GM21367 (cell line): ENCODE measurements at regions not wholly inside any gene's neighbourhood (a gene's known extent, or its start where the extent isn't known, plus 50 kb on each side); places are given as distances from the start of the nearest gene placed in this dataset.

Experiments used
- ATAC-seq: cut with Tn5 transposase; IDR thresholded peaks from one replicate; pipeline ENCODE4 v1.9.1; 2021; ENCODE audit not compliant: unreplicated experiment

DNA sequence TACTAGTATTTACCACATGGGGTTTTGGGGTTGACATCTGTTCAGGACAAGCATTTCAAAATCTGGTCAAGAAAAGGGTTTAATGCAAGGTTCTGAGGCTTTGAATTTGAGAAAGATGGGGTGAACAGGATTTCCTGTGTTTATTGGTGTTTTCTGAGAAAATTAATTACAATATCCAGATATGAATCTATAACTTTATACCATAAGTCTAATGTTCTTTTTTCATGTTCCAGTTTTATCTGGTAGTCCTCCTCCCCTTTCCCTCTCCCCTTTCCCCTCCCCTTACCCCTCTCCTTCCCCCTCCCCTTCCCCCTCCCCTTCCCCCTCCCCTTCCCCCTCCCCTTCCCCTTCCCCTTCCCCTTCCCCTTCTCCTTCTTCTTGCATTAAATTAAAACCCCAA lies 1518.2 kb upstream of the TMEFF2 start:
- ATAC-seq: no peak

DNA sequence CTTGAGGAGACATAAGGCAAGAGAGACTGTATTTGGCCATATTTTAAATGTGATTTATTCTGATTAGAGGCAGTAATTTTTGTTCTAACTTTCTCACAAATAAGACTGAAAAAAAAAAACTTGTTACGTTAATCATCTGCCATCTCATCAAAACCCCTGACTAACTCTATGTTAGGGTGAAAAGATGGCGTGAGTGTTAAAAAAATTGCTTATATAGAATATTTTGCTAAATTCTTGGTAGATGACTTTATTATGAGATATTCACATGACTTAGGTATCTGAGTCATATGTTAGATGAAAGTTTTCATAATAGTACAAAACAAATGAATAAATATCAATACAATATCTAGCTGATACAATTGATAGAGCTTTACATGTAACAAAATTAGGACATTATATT lies 1508.7 kb upstream of the TMEFF2 start:
- ATAC-seq: no peak

DNA sequence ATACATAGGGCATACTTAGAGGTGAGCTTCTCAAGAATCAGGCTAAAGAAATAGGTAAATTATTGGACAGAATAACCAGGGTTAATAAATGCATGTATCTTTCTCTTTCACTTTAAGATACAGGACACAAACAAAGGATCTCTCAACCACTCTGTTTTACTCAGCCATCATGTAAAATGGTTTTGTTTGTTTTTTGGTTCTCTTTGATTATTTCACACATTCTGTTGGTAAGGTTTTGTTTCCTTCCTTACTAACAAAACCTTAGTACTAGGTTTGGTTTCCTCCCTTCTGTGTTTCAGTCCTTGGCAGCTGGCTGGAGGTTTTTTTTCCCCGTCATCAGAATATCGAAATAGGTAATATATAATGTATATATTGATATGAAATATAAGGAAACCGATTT lies 1506.8 kb upstream of the TMEFF2 start:
- no peak for ATAC-seq

DNA sequence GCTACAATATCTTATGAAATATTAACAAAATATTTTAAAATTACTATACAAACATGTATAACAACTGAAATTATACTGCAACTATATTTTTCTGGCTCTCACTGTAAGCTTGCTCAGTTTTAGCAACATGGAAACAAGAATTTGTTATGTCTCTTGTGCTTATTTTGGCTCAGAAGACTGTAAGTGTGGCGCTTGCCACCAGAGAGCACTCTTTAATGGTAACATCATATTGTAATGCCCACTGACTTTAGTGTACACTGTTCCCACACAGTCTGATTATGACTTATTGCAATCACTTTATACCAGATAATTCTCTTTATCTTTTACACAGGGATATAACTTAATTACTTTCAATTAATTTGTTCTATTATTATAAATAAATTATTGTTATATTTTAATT lies 1500.6 kb upstream of the TMEFF2 start:
- ATAC-seq: peak; percentile 60

DNA sequence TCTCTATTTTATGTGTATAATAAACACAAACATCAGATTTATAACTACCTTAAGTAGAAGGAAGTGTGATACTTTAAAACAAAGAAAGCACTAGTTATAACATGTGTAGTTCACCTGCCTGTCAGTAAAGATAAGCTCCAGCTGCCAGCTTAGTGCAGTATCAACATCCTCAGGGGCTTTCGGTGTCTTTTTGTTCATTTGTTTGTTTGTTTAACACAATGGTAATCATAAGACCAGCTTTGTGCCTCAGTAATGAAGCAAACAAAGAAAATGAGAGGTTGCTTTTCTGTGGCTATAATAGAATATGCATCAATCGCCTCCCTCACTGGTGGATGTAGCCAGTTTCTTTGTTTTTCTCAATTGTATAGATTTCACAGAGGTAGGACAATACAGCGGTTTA lies 1499.0 kb upstream of the TMEFF2 start:
- ATAC-seq: no peak

DNA sequence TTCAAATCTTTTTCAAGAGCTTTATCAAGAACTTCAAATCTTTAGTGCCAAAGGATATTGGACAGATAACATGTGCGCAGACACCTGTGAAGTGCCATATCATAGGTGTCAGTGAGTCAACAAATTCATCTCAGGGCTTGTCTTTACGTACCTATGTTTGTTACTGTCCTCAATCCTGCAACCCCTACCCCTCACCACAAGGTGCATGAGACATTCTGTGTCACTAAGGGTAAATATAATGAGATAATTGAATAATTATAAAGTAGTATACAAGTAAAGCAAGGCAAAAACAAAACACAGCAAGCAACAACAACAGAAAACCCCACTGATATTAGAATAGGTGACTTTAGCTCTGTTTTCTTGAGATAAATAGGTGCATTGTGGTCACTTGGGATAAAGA lies 1495.8 kb upstream of the TMEFF2 start:
- no peak for ATAC-seq

DNA sequence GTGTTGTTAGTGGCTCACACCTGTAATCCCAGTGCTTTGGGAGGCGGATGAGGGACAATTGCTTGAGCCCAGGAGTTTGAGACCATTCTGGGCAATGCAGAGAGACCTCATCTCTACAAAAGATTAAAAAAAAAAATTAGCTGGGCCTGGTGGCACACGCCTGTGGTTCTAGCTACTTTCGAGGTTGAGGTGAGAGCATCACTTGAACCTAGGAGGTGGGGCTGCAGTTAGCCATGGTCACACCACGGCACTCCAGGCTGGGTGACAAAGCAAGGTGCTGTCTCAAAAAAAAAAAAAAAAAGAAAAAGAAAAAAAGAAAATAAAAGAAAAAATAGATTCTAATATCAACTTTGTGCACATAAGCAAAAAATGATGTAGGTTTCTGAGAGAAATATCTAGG lies 1492.5 kb upstream of the TMEFF2 start:
- ATAC-seq: no peak

DNA sequence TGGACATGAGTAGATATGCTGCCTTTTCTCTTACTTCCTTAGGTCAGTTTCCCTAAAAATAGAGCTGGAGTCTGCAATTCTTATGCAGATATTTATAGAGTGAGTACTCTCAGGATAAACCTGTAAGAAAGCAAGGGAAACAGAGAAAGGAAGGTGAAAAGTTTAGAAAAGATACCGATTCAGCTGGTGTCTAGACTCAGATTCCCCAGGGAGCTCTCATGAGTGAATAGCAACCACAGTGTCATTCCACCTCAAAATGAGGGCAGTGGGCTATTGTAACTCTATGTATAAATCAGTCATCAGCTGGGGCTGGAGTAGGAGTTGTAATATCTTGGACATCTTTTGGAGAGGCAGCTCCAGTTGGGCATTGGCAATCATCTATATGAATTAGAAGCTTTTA lies 1485.1 kb upstream of the TMEFF2 start:
- no peak for ATAC-seq

DNA sequence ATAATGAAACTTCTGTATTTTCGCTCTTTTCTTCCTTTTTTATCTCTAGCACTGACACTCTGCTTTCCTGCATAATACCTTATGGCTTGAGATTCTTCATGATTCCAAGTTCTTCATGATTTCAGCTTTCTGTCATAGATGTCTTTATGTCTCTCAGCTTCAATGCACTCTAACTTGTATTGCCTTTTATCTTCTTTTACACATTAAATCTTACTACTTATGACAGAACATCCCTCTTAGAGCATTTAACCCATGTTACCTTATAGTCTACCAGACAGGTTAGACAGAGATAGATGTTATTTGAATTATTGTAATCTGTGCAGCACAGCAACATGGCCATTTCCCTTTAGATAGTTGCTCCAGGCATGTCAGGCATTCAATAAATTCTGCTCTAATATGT lies 1475.7 kb upstream of the TMEFF2 start:
- ATAC-seq: no peak

DNA sequence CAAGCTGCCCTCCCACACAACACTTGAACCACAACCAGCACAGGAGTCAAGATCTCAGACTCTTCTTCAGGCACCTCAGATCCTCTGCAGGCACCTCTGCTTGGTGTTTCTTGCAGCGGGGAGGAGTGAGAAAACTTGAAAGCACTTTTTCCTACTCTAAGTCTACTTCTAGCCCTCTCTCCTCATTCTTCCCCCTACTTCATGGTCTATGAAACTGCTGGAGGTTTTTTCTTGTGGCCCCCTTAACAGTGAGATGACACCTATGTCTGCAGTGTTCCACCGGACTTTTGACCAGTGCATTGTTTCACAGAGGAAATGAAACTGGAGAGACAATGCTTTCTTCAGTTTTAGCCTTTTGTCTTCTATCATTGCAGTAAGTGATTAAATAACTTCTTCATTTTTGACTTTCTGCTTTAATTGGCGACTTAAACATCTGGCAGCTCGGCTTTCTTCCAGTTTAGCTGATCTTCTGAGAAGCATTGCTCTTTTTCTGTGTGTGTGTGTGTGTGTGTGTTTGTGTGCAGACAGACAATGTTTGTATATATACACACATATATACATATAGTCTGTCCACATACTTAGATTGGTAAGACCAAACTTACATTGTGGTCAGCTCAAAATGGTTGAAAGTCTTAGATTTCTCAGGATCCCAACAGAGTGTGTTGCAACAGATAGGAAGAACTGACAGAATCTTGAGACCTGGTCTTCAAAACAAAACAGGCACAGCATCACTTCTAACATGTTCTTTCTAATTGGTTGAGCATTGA lies 1474.0 kb upstream of the TMEFF2 start:
- no peak for ATAC-seq

DNA sequence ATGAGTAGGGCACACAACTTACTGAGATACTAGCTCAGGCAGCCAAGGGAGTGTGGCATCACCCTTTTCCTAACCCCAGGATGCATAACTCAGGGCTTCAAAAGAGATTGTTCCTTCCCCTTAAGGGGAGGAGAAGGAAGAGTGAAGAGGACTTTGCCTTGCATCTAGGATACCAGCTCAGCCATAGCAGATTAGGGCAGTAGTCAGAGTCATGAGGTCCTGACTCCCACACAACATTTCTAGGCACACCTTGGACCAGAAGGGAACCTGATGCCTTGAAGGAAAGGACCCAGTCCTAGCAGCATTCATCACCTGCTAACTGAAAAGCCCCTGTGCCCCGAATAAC lies 1433.2 kb upstream of the TMEFF2 start:
- no peak for ATAC-seq

DNA sequence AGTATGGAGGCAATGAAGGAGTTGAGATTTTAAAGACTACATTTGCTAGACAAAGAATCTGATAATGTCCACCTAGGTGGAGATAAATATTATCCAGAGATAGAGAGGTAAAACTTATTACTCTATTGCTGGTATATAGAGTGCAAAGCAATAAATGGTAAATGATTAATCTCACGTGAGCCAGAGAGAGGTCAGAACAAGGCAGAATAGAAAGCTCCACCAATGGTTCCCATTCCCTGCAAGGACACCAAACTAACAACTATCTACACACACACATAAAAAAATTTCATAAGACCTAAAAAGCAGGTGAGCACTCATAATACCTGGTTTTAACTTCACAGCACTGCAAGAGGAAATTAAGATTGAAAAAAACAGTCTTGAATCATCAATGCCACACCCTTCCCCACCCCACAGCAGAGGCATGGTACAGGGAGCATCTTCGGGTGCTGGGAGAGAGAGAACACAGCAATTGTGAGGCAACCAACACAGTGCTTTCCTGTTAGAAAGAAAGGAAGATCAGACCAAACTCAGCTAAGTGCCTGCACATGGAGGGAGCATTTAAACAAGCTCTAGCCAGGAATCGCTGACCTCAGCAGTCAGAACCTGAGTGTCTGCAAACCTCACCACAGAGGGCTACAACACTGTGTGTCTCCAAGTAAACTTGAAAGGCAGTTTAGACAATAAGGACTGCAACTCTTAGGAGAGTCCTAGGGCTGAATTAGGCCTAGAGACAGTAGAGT lies 1432.6 kb upstream of the TMEFF2 start:
- no peak for ATAC-seq

DNA sequence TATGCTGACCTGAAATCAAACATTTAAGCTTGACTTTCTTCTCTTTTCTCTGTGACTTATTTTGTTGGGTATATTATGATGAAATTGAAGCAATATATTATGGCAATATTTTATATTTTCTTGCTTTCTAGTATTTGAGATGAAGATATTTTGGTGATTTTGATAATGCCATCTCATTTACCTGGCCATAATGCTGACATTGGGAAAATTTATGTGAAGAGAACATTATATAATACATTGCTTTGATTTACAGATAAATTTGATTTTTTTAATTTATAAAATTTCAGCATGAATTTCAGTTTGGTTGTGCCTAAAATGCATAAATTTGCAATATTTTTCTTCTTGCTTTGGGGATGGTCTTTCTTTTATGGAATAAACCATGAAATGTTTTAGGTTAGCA lies 1413.7 kb upstream of the TMEFF2 start:
- no peak for ATAC-seq

DNA sequence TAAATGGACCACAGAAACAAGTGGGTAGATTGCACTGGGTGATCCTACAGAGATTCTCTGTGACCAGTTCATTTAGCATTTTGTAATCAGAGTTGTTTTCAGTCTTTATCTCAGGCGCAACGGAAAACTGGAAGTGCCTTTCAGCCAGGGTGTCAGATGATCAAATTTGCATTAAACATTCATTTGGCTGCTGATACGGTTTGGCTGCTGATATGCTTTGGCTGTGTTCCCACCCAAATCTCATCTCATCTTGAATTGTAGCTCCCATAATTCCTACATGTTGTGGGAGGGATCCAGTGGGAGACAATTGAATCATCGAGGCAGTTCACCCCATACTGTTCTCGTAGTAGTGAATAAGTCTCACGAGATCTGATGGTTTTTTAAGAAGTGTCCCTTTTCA lies 1396.1 kb upstream of the TMEFF2 start:
- ATAC-seq: no peak

DNA sequence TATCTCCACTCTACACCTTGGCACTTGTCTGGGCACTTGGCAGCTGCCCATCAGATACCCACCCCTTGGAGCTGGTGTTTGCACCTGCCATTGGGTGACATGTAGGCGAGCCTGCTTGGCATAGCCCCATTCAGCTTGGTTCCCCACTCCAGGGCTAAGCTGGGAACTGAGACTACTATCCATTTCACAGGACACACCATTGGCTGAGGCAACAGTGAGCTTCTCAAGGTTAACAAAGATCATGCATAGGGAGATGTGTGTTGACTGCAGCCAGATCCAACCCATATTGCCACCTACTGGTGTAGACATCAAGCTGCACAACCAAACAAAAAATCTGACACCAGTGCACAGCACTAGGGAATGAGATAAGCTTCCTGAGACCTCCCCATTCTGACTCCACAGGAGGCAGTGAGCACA lies 1389.8 kb upstream of the TMEFF2 start:
- peak; percentile 95 for ATAC-seq

DNA sequence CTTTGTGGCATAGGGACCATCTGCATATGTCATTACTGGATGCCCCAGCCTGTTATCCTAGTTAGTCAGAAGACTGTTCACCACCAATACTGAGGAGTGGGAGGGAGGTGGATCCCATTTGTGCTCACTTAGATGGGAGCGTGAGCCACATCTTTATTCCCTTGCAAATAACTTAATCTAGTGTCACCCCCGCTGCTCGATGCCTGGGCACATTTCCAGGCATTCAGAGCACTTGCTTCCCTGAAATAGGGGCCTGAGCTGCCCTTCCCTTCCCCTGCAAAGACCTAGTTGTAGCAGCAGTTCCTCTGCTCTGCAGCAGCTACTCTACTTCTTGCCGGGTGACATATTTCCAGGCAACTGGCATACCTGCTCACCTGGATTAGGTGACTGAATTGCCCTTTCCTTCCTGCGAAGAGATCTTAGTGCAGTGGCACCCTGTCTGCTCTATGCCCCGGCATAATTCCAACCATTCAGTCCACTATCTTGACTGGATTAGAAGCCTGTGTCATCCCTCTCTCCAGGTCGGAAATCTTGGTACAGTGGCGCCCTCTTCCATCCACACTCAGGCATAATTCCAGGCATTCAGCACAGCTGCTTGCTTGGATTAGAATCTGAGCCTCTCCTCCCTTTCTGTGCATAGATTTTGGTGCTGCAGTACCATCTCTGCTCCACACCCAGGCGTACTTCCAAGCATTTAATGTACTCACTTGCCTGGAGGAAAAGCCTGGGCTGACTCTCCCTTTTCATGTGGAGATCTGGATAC lies 1389.1 kb upstream of the TMEFF2 start:
- ATAC-seq: no peak

DNA sequence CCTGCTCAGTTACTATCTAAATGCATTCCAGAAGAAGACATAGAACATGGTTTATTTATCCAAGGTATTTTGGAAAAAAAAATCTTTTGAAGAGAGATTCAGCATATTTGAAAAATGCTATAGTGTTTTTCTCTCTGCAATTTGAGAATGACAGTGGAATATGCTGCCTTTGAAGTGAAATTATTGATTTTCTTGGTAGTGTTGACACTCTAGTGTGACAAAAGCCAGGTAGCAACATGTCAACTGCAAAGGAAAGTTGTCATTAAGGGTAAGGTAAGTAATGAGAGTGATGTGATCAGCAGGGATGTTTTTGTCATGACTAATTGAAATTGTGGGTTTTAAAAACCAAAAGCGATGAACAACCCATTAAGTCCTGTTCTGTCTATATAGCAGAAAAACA lies 1387.1 kb upstream of the TMEFF2 start:
- no peak for ATAC-seq

DNA sequence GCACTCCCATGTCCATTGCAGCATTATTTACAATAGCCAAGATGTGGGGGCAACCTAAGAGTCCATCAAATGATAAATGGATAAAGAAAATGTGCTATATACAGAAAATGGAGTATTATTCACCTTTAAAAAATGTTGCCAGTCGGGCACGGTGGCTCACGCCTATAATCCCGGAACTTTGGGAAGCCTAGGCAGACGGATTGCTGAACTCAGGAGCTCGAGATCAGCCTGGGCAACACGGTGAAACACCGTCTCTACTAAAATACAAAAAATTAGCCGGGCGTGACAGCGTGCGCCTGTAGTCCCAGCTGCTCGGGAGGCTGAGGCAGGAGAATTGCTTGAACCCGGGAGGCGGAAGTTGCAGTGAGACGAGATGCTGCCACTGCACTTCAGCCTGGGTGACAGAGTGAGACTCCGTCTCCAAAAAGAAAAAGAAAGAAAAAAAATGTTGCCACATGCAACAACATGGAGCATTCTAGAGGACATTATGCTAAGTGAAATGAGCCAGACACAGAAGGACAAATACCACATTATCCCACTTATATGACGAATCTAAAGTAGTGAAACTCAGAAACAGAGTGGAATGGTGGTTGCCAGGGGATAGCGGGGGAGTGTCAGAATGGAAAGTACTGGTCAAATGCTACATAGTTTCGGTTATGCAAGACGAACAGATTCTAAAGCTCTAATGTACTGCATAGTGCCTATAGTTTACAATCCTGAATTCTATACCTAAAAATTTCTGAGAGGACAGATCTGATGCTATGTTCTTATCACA lies 1385.6 kb upstream of the TMEFF2 start:
- ATAC-seq: no peak

DNA sequence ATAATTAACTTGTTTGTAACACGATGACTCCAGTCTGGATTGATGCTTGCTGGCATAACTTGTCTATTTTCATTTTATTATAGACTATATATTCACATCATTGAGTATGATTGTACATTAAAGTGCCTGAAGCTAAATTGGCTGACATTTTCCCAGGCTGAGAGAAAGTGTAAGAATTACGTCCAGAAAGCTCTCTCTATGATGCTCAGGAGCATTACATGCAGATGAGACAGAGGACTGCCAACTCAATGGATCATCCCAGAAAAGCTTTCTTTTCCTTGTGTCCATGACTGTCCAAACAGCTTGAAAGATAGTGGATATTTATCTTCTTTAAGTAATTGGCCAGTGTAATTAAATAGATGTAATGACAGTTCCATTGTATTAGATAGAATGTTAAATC lies 1372.2 kb upstream of the TMEFF2 start:
- ATAC-seq: no peak

DNA sequence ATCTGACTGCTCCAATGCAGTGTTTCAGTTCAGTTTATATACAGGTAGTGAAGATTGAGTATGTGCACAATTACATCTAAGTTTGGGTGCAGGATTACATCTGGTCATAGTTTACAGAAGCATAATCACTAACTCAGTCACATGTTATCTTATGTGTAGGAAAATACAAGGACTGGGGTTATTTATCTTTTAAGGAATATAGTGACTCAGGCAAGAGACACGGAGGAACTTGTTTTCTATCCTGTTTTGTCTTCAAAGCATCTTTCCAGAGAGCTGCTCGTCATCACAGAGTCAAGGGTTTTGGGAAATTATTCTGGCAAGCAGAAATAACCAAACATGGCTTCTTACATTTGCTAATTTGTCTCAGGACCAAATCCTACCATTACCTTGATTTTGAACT lies 1371.5 kb upstream of the TMEFF2 start:
- no peak for ATAC-seq

DNA sequence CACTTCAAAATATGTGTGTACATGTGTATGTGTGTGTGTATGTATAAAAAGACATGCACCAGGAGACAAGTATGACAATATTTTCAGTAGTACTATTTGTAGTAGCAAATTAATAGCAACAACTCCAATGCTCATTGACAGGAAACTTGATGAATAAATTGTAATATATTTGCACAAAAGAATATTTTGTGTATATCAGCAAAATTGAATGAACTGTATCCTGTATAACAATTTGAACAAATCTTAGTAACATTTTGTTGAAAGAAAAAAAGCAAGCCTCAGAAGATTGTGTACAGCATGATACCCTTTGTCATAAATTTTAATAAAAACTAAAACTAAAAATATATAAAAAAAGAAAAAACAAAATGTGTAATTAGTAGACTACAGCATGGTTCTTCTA lies 1367.3 kb upstream of the TMEFF2 start:
- ATAC-seq: no peak
